ENCODE measurements at regions not wholly inside any gene's neighbourhood (a gene's known extent, or its start where the extent isn't known, plus 50 kb on each side); places are given as distances from the start of the nearest gene placed in this dataset.

- ChIA-PET POLR2A (no interaction called here), CTCF (ENCODE audit: unreplicated experiment) (no interaction called here)
- H4K20me1 ChIP-seq (ENCODE audit: insufficient read depth, low read length): no peaks in the 10 kb centered on the region
- no peaks in the 10 kb centered on the region for H3K36me3 ChIP-seq (ENCODE audit: insufficient read depth, low read length)
- peaks cover 7% of the 10 kb centered on the region for H3K4me1 ChIP-seq (ENCODE audit: insufficient read depth, low read length, poor library complexity, severe bottlenecking)
- H3K9me3 ChIP-seq (ENCODE audit: low read length): no peaks in the 10 kb centered on the region
- no peaks in the 10 kb centered on the region for H3K9me2 ChIP-seq (ENCODE audit: insufficient read depth, low read length)
- no peaks in the 10 kb centered on the region for H3K79me2 ChIP-seq (ENCODE audit: insufficient read depth, low read depth, low read length)
- no peak overlapping the region for H3K27ac ChIP-seq (ENCODE audit: low read depth, low read length, poor library complexity, severe bottlenecking)
- H2AFZ ChIP-seq (ENCODE audit: low read length): no peak overlapping the region
- no peak overlapping the region for H3K4me3 ChIP-seq (ENCODE audit: low read depth, low read length, poor library complexity, severe bottlenecking)
- TF ChIP-seq CTCF (conservative IDR thresholded peaks at IDR 0.05; ENCODE audit: low read length): no peak
- TF ChIP-seq EZH2phosphoT487 (IDR thresholded peaks at IDR 0.05; ENCODE audit: borderline replicate concordance, low read depth, low read length): no peak
- H3K4me2 ChIP-seq (ENCODE audit: low read length): no peak overlapping the region
- no TSS peak for BruUV-seq (replicated peaks)
- no peak for DNase-seq (ENCODE audit: low spot score)
- intact Hi-C loops (cut with micrococcal nuclease; ENCODE audit: unreplicated experiment): no loop called here
These were observed 221.3 kb downstream of the PIK3R1 start for GRCh38 chr5:68436686-68437520.

GRCh38 chr5:68438876-68439275 is 223.3 kb downstream of the PIK3R1 start:
- Histone ChIP-seq H3K4me3 (ENCODE audit: low read depth, low read length, poor library complexity, severe bottlenecking) (no peak overlapping the region), H3K4me2 (ENCODE audit: low read length) (no peak overlapping the region), H3K27ac (ENCODE audit: low read depth, low read length, poor library complexity, severe bottlenecking) (no peak overlapping the region), H2AFZ (ENCODE audit: low read length) (no peak overlapping the region), H3K36me3 (ENCODE audit: insufficient read depth, low read length) (no peaks in the 10 kb centered on the region), H3K9me2 (ENCODE audit: insufficient read depth, low read length) (no peaks in the 10 kb centered on the region), H4K20me1 (ENCODE audit: insufficient read depth, low read length) (no peaks in the 10 kb centered on the region), H3K79me2 (ENCODE audit: insufficient read depth, low read depth, low read length) (no peaks in the 10 kb centered on the region), H3K9me3 (ENCODE audit: low read length) (no peaks in the 10 kb centered on the region), H3K4me1 (ENCODE audit: insufficient read depth, low read length, poor library complexity, severe bottlenecking) (peaks cover 7% of the 10 kb centered on the region)
- no peak for DNase-seq (ENCODE audit: low spot score)
- ChIA-PET CTCF (ENCODE audit: unreplicated experiment) (no interaction called here), POLR2A (no interaction called here)
- no TSS peak for BruUV-seq (replicated peaks)
- intact Hi-C loops (cut with micrococcal nuclease; ENCODE audit: unreplicated experiment): no loop called here
- TF ChIP-seq EZH2phosphoT487 (IDR thresholded peaks at IDR 0.05; ENCODE audit: borderline replicate concordance, low read depth, low read length) (no peak), CTCF (conservative IDR thresholded peaks at IDR 0.05; ENCODE audit: low read length) (no peak)

- POLR2A ChIA-PET: interaction anchor here (1.2 kb wide), 1 partner anchor 11 kb away, joined by 3 read pairs; no protein-coding TSS in a partner anchor
- Histone ChIP-seq H3K4me2 (ENCODE audit: low read length) (no peak overlapping the region), H3K27ac (ENCODE audit: low read depth, low read length, poor library complexity, severe bottlenecking) (no peak overlapping the region), H3K9me2 (ENCODE audit: insufficient read depth, low read length) (no peaks in the 10 kb centered on the region), H3K4me3 (ENCODE audit: low read depth, low read length, poor library complexity, severe bottlenecking) (no peak overlapping the region), H3K79me2 (ENCODE audit: insufficient read depth, low read depth, low read length) (no peaks in the 10 kb centered on the region), H3K36me3 (ENCODE audit: insufficient read depth, low read length) (no peaks in the 10 kb centered on the region), H4K20me1 (ENCODE audit: insufficient read depth, low read length) (no peaks in the 10 kb centered on the region), H3K4me1 (ENCODE audit: insufficient read depth, low read length, poor library complexity, severe bottlenecking) (no peaks in the 10 kb centered on the region), H3K9me3 (ENCODE audit: low read length) (no peaks in the 10 kb centered on the region), H2AFZ (ENCODE audit: low read length) (no peak overlapping the region)
- no TSS peak for BruUV-seq (replicated peaks)
- CTCF ChIA-PET (ENCODE audit: unreplicated experiment): no interaction called here
- intact Hi-C loops (cut with micrococcal nuclease; ENCODE audit: unreplicated experiment): no loop called here
- TF ChIP-seq EZH2phosphoT487 (IDR thresholded peaks at IDR 0.05; ENCODE audit: borderline replicate concordance, low read depth, low read length) (no peak), CTCF (conservative IDR thresholded peaks at IDR 0.05; ENCODE audit: low read length) (no peak)
- DNase-seq (ENCODE audit: low spot score): no peak
These were observed 224.7 kb downstream of the PIK3R1 start for GRCh38 chr5:68440245-68440644.
